Retinal pigment epithelial cell (primary cell): ENCODE measurements at regions not wholly inside any gene's neighbourhood (a gene's known extent, or its start where the extent isn't known, plus 50 kb on each side); places are given as distances from the start of the nearest gene placed in this dataset.

Source experiments
- DNase-seq: peaks from one replicate; pipeline ENCODE4 v3.0.0-alpha.2; 2010; ENCODE audit warnings: low read depth
- H3K4me3 ChIP-seq: 2 replicates; pipeline ENCODE4 v1.5.1; 2011; ENCODE audit warnings: mild to moderate bottlenecking, low read length, control low read depth, moderate library complexity
- TF ChIP-seq, protein P1 (sequence below): conservative IDR thresholded peaks from 2 replicates; pipeline ENCODE4 v1.5.1; 2011; ENCODE audit warnings: low read depth, low read length, control low read depth, inconsistent platforms

DNA sequence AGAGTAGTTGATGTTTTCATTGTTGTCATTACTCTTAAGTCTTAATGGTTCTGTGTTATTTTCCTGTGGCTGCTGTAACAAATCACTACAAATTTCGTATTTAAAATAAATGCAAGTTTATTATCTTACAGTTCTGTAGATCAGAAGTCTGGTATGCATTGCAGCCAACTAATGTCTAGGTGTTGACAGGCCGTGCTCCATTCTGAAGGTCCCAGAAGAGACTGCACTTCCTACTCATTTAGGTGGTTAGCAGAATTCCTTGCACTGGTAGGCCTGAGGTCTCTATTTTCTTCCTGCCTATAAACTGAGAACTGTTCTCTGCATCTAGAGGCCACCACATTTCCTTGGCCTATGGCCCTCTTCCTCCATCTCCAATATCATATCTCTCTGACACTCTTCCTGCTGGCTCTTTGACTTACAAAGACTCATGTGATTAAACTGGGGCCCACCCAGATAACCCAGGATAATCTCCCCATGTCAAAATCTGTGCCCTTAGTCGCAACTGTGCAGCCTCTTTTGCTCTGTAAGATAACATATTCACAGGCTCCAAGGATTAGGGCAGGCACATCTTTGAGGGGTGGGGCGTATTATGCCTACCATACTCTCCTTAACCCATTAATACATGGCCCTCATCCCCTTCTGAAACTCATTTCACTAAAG, 468.4 kb downstream of the FOXO1 start:
- no peak overlapping the region for H3K4me3 ChIP-seq
- DNase-seq, result no peak
- TF ChIP-seq, protein P1, sequence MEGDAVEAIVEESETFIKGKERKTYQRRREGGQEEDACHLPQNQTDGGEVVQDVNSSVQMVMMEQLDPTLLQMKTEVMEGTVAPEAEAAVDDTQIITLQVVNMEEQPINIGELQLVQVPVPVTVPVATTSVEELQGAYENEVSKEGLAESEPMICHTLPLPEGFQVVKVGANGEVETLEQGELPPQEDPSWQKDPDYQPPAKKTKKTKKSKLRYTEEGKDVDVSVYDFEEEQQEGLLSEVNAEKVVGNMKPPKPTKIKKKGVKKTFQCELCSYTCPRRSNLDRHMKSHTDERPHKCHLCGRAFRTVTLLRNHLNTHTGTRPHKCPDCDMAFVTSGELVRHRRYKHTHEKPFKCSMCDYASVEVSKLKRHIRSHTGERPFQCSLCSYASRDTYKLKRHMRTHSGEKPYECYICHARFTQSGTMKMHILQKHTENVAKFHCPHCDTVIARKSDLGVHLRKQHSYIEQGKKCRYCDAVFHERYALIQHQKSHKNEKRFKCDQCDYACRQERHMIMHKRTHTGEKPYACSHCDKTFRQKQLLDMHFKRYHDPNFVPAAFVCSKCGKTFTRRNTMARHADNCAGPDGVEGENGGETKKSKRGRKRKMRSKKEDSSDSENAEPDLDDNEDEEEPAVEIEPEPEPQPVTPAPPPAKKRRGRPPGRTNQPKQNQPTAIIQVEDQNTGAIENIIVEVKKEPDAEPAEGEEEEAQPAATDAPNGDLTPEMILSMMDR, result no peak

DNA sequence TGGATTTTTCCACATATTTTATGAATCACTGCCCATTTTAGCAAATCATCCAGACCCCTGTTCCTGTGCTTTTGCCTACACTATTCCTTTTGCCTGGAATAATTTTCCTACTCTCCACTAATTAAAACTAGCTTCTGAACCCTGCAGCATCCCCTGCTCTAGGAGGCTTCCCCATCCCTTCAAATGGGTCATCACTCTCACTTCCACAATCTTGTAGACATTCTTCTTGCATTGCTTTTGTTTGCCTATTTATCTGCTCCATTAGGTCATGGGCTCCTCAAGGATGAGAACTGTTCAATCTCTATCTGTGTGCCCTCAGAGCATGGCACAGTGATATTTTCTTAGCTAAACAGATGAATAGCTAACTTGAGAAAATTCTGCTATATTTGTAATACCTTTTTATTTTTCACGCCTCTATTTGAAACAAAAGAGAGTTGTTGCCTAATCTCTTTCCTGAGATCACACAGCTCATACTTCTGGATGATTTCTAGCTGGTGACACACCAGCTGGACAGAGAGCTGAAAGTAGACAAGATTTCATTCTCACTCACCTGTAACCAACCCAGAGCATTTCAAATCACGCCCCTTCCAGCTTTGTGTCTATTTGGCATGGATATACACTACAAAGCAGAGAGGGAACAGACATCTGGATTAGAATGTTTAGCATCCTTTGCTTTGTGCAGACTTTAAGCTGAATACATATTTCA, 466.0 kb downstream of the FOXO1 start:
- DNase-seq, result no peak

DNA sequence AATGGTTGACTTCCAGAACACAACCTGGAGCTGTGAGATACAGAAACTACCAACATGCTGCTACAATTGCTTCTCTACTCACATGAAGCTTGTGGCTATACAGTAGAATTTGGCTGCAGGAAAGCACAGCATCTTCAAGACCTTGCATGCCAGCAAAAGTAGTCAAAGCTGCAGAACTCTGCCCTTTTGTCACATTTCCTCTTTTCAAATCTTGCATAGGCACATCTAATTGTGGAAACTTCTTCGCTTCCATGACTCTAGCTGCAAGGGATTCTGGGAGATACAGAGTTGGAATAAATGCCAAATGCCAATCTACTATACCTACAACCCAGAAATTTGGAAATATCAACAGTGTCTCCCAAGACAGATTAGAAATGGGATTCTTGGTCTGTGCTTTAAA, 462.2 kb downstream of the FOXO1 start:
- H3K4me3 ChIP-seq, result no peak overlapping the region
- no peak for DNase-seq
- TF ChIP-seq, protein P1, result no peak

More for the DNA sequence above, 466.0 kb downstream of the FOXO1 start:
- H3K4me3 ChIP-seq, result no peak overlapping the region
- TF ChIP-seq, protein P1, result no peak

DNA sequence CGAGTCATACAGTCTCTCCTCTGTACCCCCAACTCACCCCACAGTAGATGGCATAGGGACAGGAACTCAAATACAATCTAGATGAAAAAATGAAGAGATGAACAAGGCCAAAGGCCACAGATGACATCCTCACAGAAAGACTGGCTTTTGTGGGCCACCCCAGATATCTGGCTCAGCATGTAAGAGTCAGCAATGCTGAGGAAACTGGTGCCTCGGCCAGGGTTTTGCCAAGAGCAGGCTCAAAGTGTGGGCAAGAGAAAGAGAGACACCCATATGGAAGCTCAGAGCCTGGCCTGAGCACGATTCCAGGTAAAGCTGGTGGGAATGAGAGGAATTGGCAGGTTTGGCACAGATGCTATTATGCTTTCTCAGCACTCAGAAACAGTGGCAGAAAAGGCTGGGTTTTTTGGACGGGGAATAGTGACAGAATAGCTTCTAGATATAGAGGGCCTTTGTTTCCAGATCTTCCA, 460.6 kb downstream of the FOXO1 start:
- no peak overlapping the region for H3K4me3 ChIP-seq
- TF ChIP-seq, protein P1, result no peak
- no peak for DNase-seq

DNA sequence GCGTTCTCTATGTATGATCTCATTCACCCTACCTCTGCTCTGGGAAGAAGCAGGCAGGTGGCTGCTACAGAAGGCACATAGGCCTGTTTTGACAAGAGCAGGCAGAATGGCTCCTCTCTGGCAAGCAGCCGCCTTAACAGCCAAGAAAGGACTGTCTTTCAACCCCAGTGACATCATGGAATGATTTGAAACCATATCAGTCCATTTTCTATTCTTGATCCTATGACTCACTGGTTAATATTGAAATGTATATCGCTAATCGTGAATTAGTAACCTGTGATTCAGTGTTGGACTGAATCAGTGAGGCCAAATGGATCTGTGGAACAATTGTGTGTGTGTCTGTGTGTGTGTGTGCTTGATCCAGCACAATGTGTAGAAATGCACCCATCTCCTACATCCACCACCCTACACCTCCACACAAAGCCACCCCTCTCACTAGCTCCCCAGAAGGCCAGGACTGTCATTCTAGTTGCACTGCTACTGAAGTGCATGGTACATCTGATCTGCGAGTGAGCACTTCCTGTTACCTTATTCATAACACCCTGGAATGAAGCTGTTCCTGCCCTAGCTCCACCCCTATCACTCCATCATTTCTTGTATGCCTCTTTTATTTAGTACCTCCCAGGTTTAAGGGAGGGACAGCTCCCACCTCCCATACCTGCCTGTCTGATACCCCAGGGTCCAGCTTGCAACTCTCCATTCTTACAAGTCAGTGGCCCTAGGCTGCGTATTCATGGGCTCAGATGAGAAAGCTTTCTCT, 460.0 kb downstream of the FOXO1 start:
- DNase-seq, result peak; percentile 71
- TF ChIP-seq, protein P1, result no peak
- no peak overlapping the region for H3K4me3 ChIP-seq

DNA sequence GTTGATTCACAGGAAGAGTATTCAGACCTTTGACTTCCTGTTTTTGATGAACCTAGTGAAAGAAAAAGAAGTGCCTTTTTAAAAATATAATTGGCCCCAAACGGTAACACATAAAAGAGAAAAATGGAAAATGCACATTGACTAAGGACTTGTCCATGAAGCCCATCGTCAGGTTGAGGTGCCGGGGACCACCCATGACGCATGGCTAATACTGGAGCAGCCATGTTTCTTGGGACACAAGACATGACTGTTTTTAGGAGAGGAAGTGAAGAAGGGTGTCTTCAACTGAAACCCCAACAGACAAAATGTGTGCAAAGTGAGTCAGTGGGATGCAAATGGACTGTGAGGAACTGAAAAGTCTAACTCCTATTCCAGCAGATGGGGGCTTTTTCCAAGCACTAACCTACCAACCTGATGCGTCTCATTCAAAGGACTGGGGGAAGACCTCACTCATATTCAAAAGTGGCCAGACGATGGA, 459.4 kb downstream of the FOXO1 start:
- TF ChIP-seq, protein P1, result no peak
- no peak for DNase-seq
- H3K4me3 ChIP-seq, result no peak overlapping the region
